Spleen (tissue), 7 donors: ENCODE measurements at regions not wholly inside any gene's neighbourhood (a gene's known extent, or its start where the extent isn't known, plus 50 kb on each side); places are given as distances from the start of the nearest gene placed in this dataset.

Experiments
- POLR2A ChIP-seq, 3 donors: fragments of 450-650 bp; IDR thresholded peaks; one replicate each; pipeline ENCODE4 v1.5.1; 2017; ENCODE audit warnings: antibody characterized with exemption in 3 of 3, mild to moderate bottlenecking in 1 of 3
- POLR2AphosphoS5 ChIP-seq, 3 donors: sonication (generic); formaldehyde crosslinking; IDR thresholded peaks; one replicate each; pipeline ENCODE4 v1.5.1; 2017; ENCODE audit warnings: antibody characterized with exemption in 3 of 3
- TF ChIP-seq, protein P1 (sequence below), 11 experiments: fragments of 200-600 bp in 7 of 11; fragments of 450-650 bp in 4 of 11; sonication (generic) in 4 of 11; IDR thresholded peaks in 8 of 11; conservative IDR thresholded peaks in 3 of 11; 1 replicate in 7 of 11; 2 replicates in 4 of 11; pipeline versions ENCODE4 v1.4.0 to v1.8.0; 2016 to 2021; ENCODE audit warnings: antibody characterized with exemption in 11 of 11, inconsistent platforms in 4 of 11, mild to moderate bottlenecking in 1 of 11
- donor health status: DM: no; HTN: no; CAD: no; lungs with moderate emphysema.
- donor health status: DM: no; HTN: no; CAD: no.
- donor health status: DM: no; HTN: no; CAD: no.

DNA sequence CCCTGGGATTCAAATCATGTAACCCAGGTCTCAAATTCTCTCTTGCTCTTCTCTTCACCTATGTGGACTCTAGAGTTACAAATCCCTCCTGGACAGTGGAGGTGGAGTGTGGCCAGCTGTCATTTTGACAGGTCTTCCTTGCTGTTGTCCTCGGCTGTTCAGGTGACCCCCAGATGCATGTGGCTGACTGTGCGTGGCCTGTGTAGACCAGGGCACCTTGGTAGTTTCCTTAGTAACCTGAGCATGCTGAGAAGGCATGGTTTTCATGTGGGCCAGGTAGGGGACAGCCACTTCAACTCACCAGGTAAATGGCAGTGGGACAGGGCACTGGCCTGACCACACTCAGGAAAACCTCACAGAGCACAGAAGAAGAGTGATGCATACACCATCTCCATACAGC lies 155.0 kb upstream of the TSHZ3 start:
- TF ChIP-seq, protein P1, sequence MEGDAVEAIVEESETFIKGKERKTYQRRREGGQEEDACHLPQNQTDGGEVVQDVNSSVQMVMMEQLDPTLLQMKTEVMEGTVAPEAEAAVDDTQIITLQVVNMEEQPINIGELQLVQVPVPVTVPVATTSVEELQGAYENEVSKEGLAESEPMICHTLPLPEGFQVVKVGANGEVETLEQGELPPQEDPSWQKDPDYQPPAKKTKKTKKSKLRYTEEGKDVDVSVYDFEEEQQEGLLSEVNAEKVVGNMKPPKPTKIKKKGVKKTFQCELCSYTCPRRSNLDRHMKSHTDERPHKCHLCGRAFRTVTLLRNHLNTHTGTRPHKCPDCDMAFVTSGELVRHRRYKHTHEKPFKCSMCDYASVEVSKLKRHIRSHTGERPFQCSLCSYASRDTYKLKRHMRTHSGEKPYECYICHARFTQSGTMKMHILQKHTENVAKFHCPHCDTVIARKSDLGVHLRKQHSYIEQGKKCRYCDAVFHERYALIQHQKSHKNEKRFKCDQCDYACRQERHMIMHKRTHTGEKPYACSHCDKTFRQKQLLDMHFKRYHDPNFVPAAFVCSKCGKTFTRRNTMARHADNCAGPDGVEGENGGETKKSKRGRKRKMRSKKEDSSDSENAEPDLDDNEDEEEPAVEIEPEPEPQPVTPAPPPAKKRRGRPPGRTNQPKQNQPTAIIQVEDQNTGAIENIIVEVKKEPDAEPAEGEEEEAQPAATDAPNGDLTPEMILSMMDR (IDR thresholded peaks at IDR 0.05 in 8 of 11, conservative IDR thresholded peaks at IDR 0.05 in 3 of 11) = no peak
- TF ChIP-seq POLR2A (IDR thresholded peaks at IDR 0.05) (no peak), POLR2AphosphoS5 (IDR thresholded peaks at IDR 0.05) (no peak)
